HepG2 (cell line): ENCODE measurements at regions not wholly inside any gene's neighbourhood (a gene's known extent, or its start where the extent isn't known, plus 50 kb on each side); places are given as distances from the start of the nearest gene placed in this dataset.

Experiments used
- FOXK1 ChIP-seq: sonication (generic); formaldehyde crosslinking; IDR thresholded peaks from 2 replicates; pipeline ENCODE4 v1.4.0; 2020; ENCODE audit warnings: low read depth, missing genetic modification reagents, borderline replicate concordance
- FOXO1 ChIP-seq: sonication (generic); formaldehyde crosslinking; IDR thresholded peaks from 2 replicates; pipeline ENCODE4 v1.4.0; 2020; ENCODE audit warnings: missing genetic modification reagents
- GABPA ChIP-seq, 2 experiments: IDR thresholded peaks; 2 replicates each; pipeline ENCODE4 v1.6.1; 2011 to 2016; ENCODE audit warnings: low read depth in 2 of 2, low read length in 1 of 2, missing biosample characterization in 1 of 2, missing genetic modification characterization in 1 of 2
- IKZF1 ChIP-seq: fragments of 450-650 bp; IDR thresholded peaks from 2 replicates; pipeline ENCODE4 v1.7.1; 2016
- JUNB ChIP-seq: sonication (generic); formaldehyde crosslinking; IDR thresholded peaks from 2 replicates; pipeline ENCODE4 v1.8.0; 2022; ENCODE audit warnings: missing genetic modification reagents, mild to moderate bottlenecking, borderline replicate concordance
- NFE2L2 ChIP-seq: fragments of 150-350 bp; IDR thresholded peaks from 2 replicates; pipeline ENCODE4 v1.6.1; 2014; ENCODE audit warnings: low read length
- NR2C2 ChIP-seq: sonication (generic); formaldehyde crosslinking; IDR thresholded peaks from 2 replicates; pipeline ENCODE4 v1.4.0; 2020; ENCODE audit warnings: missing genetic modification reagents, mild to moderate bottlenecking, moderate library complexity, borderline replicate concordance
- RELA ChIP-seq: sonication (generic); formaldehyde crosslinking; IDR thresholded peaks from 2 replicates; pipeline ENCODE4 v1.4.0; 2020; ENCODE audit warnings: missing genetic modification reagents
- SETDB1 ChIP-seq: sonication (generic); formaldehyde crosslinking; IDR thresholded peaks from 2 replicates; pipeline ENCODE4 v1.5.1; 2020; ENCODE audit warnings: missing genetic modification reagents, mild to moderate bottlenecking, borderline replicate concordance
- SP5 ChIP-seq: IDR thresholded peaks from 2 replicates; pipeline ENCODE4 v1.6.1; 2016; ENCODE audit warnings: low read depth, borderline replicate concordance
- ZBTB21 ChIP-seq: sonication (generic); formaldehyde crosslinking; IDR thresholded peaks from 2 replicates; pipeline ENCODE4 v1.4.0; 2020; ENCODE audit warnings: missing genetic modification reagents
- ZNF326 ChIP-seq: sonication (generic); formaldehyde crosslinking; IDR thresholded peaks from 2 replicates; pipeline ENCODE4 v1.4.0; 2020; ENCODE audit warnings: missing genetic modification reagents, borderline replicate concordance
- ZNF335 ChIP-seq: sonication (generic); formaldehyde crosslinking; IDR thresholded peaks from 2 replicates; pipeline ENCODE4 v1.4.0; 2020; ENCODE audit warnings: missing genetic modification reagents
- ZNF570 ChIP-seq: sonication (generic); formaldehyde crosslinking; IDR thresholded peaks from 2 replicates; pipeline ENCODE4 v1.4.0; 2020; ENCODE audit warnings: mild to moderate bottlenecking, missing genetic modification reagents, borderline replicate concordance
- ZNF670 ChIP-seq: sonication (generic); formaldehyde crosslinking; IDR thresholded peaks from 2 replicates; pipeline ENCODE4 v1.8.0; 2022; ENCODE audit warnings: mild to moderate bottlenecking, missing genetic modification reagents, borderline replicate concordance
- ZNF724P ChIP-seq: sonication (generic); formaldehyde crosslinking; IDR thresholded peaks from 2 replicates; pipeline ENCODE4 v1.8.0; 2022; ENCODE audit warnings: missing genetic modification reagents, borderline replicate concordance
- ZNF816 ChIP-seq: sonication (generic); formaldehyde crosslinking; IDR thresholded peaks from 2 replicates; pipeline ENCODE4 v1.8.0; 2022; ENCODE audit warnings: missing genetic modification reagents, mild to moderate bottlenecking, borderline replicate concordance
- TF ChIP-seq, protein P1 (sequence below): IDR thresholded peaks from 2 replicates; pipeline ENCODE4 v1.6.1; 2016; ENCODE audit warnings: mild to moderate bottlenecking
- TF ChIP-seq, protein P2 (sequence below), 2 experiments: sonication (generic) in 1 of 2; formaldehyde crosslinking in 1 of 2; IDR thresholded peaks; 2 replicates each; pipeline versions ENCODE4 v1.6.1 to v1.9.0; 2014 to 2022; ENCODE audit warnings: antibody characterized with exemption in 1 of 2, borderline replicate concordance in 1 of 2, inconsistent platforms in 1 of 2, low read depth in 1 of 2, missing genetic modification reagents in 1 of 2
- TF ChIP-seq, protein P3 (sequence below): IDR thresholded peaks from 2 replicates; pipeline ENCODE4 v1.6.1; 2018; ENCODE audit warnings: missing genetic modification reagents, mild to moderate bottlenecking, missing compliant biosample characterization
- TF ChIP-seq, protein P4 (sequence below): sonication (generic); formaldehyde crosslinking; IDR thresholded peaks from 2 replicates; pipeline ENCODE4 v1.5.0; 2020; ENCODE audit warnings: mild to moderate bottlenecking, missing genetic modification reagents, moderate library complexity

DNA sequence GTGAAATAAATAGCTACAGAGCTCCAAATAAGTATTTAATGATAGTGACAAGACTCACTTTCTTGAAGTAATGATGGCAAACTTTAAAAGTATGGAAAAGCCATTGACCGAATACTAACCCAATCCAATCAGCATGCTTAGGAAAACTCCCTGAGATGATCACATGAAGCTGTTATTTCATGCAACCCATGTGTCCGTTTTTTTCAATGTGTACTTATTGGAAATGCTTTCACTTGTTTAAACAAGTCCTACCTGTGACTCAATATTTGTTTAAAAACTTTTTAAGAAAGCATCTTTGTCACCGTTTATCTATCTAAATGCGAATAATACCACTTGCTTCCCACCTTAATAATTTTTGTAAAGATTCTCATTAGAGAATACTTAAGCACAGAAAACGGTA, 185.8 kb downstream of the NRIP1 start (continued):
- TF ChIP-seq, protein P1, sequence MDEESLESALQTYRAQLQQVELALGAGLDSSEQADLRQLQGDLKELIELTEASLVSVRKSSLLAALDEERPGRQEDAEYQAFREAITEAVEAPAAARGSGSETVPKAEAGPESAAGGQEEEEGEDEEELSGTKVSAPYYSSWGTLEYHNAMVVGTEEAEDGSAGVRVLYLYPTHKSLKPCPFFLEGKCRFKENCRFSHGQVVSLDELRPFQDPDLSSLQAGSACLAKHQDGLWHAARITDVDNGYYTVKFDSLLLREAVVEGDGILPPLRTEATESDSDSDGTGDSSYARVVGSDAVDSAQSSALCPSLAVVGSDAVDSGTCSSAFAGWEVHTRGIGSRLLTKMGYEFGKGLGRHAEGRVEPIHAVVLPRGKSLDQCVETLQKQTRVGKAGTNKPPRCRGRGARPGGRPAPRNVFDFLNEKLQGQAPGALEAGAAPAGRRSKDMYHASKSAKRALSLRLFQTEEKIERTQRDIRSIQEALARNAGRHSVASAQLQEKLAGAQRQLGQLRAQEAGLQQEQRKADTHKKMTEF (CRISPR knock-in tag): peak; percentile 82
- TF ChIP-seq RELA (CRISPR knock-in tag) (no peak), NFE2L2 (no peak), JUNB (CRISPR knock-in tag) (peak; percentile 85), GABPA (IDR thresholded peaks at IDR 0.05; ENCODE audit: low read depth, low read length) (no peak), GABPA (CRISPR knock-in tag; IDR thresholded peaks at IDR 0.05; ENCODE audit: low read depth) (no peak; the same call in 1 of the 2 replicates), ZNF724P (no peak), ZNF335 (CRISPR knock-in tag) (no peak), SETDB1 (CRISPR knock-in tag) (no peak), NR2C2 (peak; percentile 32; the same call in 1 of the 2 replicates), ZNF670 (CRISPR knock-in tag) (no peak), ZNF816 (CRISPR knock-in tag) (0 out of 2 replicates have a peak, but pooled peaks have one; percentile 55), ZNF570 (CRISPR knock-in tag) (no peak), IKZF1 (no peak), ZBTB21 (CRISPR knock-in tag) (0 out of 2 replicates have a peak, but pooled peaks have one; percentile 43), SP5 (CRISPR knock-in tag) (no peak), FOXK1 (CRISPR knock-in tag) (peak; percentile 93), ZNF326 (CRISPR knock-in tag) (no peak), FOXO1 (CRISPR knock-in tag) (peak; percentile 83; the same call in 1 of the 2 replicates)
- TF ChIP-seq, protein P2, sequence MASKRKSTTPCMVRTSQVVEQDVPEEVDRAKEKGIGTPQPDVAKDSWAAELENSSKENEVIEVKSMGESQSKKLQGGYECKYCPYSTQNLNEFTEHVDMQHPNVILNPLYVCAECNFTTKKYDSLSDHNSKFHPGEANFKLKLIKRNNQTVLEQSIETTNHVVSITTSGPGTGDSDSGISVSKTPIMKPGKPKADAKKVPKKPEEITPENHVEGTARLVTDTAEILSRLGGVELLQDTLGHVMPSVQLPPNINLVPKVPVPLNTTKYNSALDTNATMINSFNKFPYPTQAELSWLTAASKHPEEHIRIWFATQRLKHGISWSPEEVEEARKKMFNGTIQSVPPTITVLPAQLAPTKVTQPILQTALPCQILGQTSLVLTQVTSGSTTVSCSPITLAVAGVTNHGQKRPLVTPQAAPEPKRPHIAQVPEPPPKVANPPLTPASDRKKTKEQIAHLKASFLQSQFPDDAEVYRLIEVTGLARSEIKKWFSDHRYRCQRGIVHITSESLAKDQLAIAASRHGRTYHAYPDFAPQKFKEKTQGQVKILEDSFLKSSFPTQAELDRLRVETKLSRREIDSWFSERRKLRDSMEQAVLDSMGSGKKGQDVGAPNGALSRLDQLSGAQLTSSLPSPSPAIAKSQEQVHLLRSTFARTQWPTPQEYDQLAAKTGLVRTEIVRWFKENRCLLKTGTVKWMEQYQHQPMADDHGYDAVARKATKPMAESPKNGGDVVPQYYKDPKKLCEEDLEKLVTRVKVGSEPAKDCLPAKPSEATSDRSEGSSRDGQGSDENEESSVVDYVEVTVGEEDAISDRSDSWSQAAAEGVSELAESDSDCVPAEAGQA (IDR thresholded peaks at IDR 0.05; ENCODE audit: low read depth): no peak
- TF ChIP-seq, protein P2 (CRISPR knock-in tag; IDR thresholded peaks at IDR 0.05; ENCODE audit: borderline replicate concordance): no peak
- TF ChIP-seq, protein P3, sequence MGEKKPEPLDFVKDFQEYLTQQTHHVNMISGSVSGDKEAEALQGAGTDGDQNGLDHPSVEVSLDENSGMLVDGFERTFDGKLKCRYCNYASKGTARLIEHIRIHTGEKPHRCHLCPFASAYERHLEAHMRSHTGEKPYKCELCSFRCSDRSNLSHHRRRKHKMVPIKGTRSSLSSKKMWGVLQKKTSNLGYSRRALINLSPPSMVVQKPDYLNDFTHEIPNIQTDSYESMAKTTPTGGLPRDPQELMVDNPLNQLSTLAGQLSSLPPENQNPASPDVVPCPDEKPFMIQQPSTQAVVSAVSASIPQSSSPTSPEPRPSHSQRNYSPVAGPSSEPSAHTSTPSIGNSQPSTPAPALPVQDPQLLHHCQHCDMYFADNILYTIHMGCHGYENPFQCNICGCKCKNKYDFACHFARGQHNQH (CRISPR knock-in tag): no peak
- TF ChIP-seq, protein P4, sequence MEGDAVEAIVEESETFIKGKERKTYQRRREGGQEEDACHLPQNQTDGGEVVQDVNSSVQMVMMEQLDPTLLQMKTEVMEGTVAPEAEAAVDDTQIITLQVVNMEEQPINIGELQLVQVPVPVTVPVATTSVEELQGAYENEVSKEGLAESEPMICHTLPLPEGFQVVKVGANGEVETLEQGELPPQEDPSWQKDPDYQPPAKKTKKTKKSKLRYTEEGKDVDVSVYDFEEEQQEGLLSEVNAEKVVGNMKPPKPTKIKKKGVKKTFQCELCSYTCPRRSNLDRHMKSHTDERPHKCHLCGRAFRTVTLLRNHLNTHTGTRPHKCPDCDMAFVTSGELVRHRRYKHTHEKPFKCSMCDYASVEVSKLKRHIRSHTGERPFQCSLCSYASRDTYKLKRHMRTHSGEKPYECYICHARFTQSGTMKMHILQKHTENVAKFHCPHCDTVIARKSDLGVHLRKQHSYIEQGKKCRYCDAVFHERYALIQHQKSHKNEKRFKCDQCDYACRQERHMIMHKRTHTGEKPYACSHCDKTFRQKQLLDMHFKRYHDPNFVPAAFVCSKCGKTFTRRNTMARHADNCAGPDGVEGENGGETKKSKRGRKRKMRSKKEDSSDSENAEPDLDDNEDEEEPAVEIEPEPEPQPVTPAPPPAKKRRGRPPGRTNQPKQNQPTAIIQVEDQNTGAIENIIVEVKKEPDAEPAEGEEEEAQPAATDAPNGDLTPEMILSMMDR (CRISPR knock-in tag): no peak
